ENCODE measurements at regions not wholly inside any gene's neighbourhood (a gene's known extent, or its start where the extent isn't known, plus 50 kb on each side); places are given as distances from the start of the nearest gene placed in this dataset.

GRCh38 chr1:232550007-232550406 is 79.9 kb downstream of the SIPA1L2 start:
- no peak for TF ChIP-seq CTCF (IDR thresholded peaks at IDR 0.05; ENCODE audit: low read depth, low read length, poor library complexity, severe bottlenecking)
- TF ChIP-seq EZH2phosphoT487 (IDR thresholded peaks at IDR 0.05; ENCODE audit: borderline replicate concordance, low read length): no peak
- Histone ChIP-seq H3K9me3 (ENCODE audit: control insufficient read depth, insufficient read depth, low read length) (no peaks in the 10 kb centered on the region), H3K4me2 (ENCODE audit: low read length) (no peak overlapping the region), H3K36me3 (ENCODE audit: control insufficient read depth, low read length) (no peaks in the 10 kb centered on the region), H3K4me3 (ENCODE audit: low read length) (no peak overlapping the region), H3K27me3 (ENCODE audit: control insufficient read depth, low read length) (no peaks in the 10 kb centered on the region), H3K9me2 (replicated peaks; ENCODE audit: control insufficient read depth, low read length) (no peaks in the 10 kb centered on the region), H3K79me2 (ENCODE audit: control insufficient read depth, low read length) (no peaks in the 10 kb centered on the region), H4K20me1 (ENCODE audit: control insufficient read depth, insufficient read depth, low read depth, low read length) (no peaks in the 10 kb centered on the region), H3K4me1 (ENCODE audit: control insufficient read depth, low read length) (no peaks in the 10 kb centered on the region), H3F3A (ENCODE audit: control insufficient read depth, insufficient read depth) (no peaks in the 10 kb centered on the region), H3K27ac (ENCODE audit: low read depth, low read length) (no peak overlapping the region)

- Histone ChIP-seq H3K9me2 (replicated peaks; ENCODE audit: control insufficient read depth, low read length) (no peaks in the 10 kb centered on the region), H3K9me3 (ENCODE audit: control insufficient read depth, insufficient read depth, low read length) (no peaks in the 10 kb centered on the region), H3K4me3 (ENCODE audit: low read length) (no peak overlapping the region), H3K27ac (ENCODE audit: low read depth, low read length) (no peak overlapping the region), H3K79me2 (ENCODE audit: control insufficient read depth, low read length) (no peaks in the 10 kb centered on the region), H3K36me3 (ENCODE audit: control insufficient read depth, low read length) (no peaks in the 10 kb centered on the region), H3F3A (ENCODE audit: control insufficient read depth, insufficient read depth) (no peaks in the 10 kb centered on the region), H3K4me2 (ENCODE audit: low read length) (no peak overlapping the region), H3K27me3 (ENCODE audit: control insufficient read depth, low read length) (no peaks in the 10 kb centered on the region), H3K4me1 (ENCODE audit: control insufficient read depth, low read length) (no peaks in the 10 kb centered on the region), H4K20me1 (ENCODE audit: control insufficient read depth, insufficient read depth, low read depth, low read length) (no peaks in the 10 kb centered on the region)
- TF ChIP-seq CTCF (IDR thresholded peaks at IDR 0.05; ENCODE audit: low read depth, low read length, poor library complexity, severe bottlenecking): no peak
- no peak for TF ChIP-seq EZH2phosphoT487 (IDR thresholded peaks at IDR 0.05; ENCODE audit: borderline replicate concordance, low read length)
Measured at GRCh38 chr1:232548691-232549090, 81.2 kb downstream of the SIPA1L2 start.

- TF ChIP-seq CTCF (IDR thresholded peaks at IDR 0.05; ENCODE audit: low read depth, low read length, poor library complexity, severe bottlenecking): no peak
- no peak for TF ChIP-seq EZH2phosphoT487 (IDR thresholded peaks at IDR 0.05; ENCODE audit: borderline replicate concordance, low read length)
- H3K27me3 ChIP-seq (ENCODE audit: control insufficient read depth, low read length): no peaks in the 10 kb centered on the region
- no peak overlapping the region for H3K4me3 ChIP-seq (ENCODE audit: low read length)
- H3K9me2 ChIP-seq (replicated peaks; ENCODE audit: control insufficient read depth, low read length): no peaks in the 10 kb centered on the region
- no peaks in the 10 kb centered on the region for H3K36me3 ChIP-seq (ENCODE audit: control insufficient read depth, low read length)
- H3K9me3 ChIP-seq (ENCODE audit: control insufficient read depth, insufficient read depth, low read length): no peaks in the 10 kb centered on the region
- H3K4me2 ChIP-seq (ENCODE audit: low read length): no peak overlapping the region
- H4K20me1 ChIP-seq (ENCODE audit: control insufficient read depth, insufficient read depth, low read depth, low read length): no peaks in the 10 kb centered on the region
- H3F3A ChIP-seq (ENCODE audit: control insufficient read depth, insufficient read depth): no peaks in the 10 kb centered on the region
- H3K27ac ChIP-seq (ENCODE audit: low read depth, low read length): no peak overlapping the region
- no peaks in the 10 kb centered on the region for H3K4me1 ChIP-seq (ENCODE audit: control insufficient read depth, low read length)
- no peaks in the 10 kb centered on the region for H3K79me2 ChIP-seq (ENCODE audit: control insufficient read depth, low read length)
Measured at GRCh38 chr1:232547938-232548484, 81.9 kb downstream of the SIPA1L2 start.

Data from DOHH2 (cell line).